Chondrocyte (in vitro differentiated cells): ENCODE measurements at regions not wholly inside any gene's neighbourhood (a gene's known extent, or its start where the extent isn't known, plus 50 kb on each side); places are given as distances from the start of the nearest gene placed in this dataset.

Experiments used
- DNase-seq: peaks from one replicate; pipeline ENCODE4 v3.0.0; 2021; ENCODE audit warnings: mixed read lengths, low spot score
- H3K27ac Mint-ChIP-seq: one replicate; pipeline ENCODE4 v1.8.0; 2021; ENCODE audit warnings: mild to moderate bottlenecking, moderate library complexity, mixed read lengths; ENCODE audit not compliant: unreplicated experiment
- H3K27me3 Mint-ChIP-seq: 2 replicates; pipeline ENCODE4 v1.8.0; 2021; ENCODE audit warnings: low read depth, mixed read lengths
- H3K36me3 Mint-ChIP-seq: 2 replicates; pipeline ENCODE4 v1.8.0; 2021; ENCODE audit warnings: low read depth, mixed read lengths
- H3K4me1 Mint-ChIP-seq: 2 replicates; pipeline ENCODE4 v1.8.0; 2021; ENCODE audit warnings: low read depth, mild to moderate bottlenecking, mixed read lengths
- H3K4me3 Mint-ChIP-seq: one replicate; pipeline ENCODE4 v1.8.0; 2021; ENCODE audit warnings: mild to moderate bottlenecking, moderate library complexity, mixed read lengths; ENCODE audit not compliant: unreplicated experiment
- H3K9me3 Mint-ChIP-seq: 2 replicates; pipeline ENCODE4 v1.8.0; 2021; ENCODE audit warnings: low read depth, mixed read lengths
- TF ChIP-seq, protein P1 (sequence below): fragments of 200-600 bp; sonication (generic); IDR thresholded peaks from 2 replicates; pipeline ENCODE4 v1.5.0; 2021; ENCODE audit warnings: antibody characterized with exemption, mild to moderate bottlenecking, moderate library complexity

DNA sequence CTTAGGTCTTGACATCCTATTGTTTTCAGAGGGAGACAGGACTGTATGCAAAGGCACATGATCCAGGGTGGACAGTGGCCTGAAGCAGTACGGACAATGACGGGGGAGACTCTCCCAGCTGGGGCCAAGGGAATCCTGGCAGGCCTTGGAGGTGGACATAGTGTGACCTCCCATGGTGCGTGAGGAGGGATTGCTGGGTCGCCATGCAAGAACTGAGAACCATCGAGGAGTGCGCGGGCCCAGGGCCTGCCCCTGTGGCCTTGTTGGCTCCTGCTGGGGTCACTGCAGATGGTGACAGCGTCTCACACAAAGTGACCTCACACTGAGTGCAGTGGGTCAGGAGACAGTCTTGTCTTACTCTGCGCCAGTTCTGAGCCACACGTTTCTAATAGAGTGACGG is 192.4 kb downstream of the GADD45G start:
- no peak overlapping the region for H3K4me3 Mint-ChIP-seq
- TF ChIP-seq, protein P1, sequence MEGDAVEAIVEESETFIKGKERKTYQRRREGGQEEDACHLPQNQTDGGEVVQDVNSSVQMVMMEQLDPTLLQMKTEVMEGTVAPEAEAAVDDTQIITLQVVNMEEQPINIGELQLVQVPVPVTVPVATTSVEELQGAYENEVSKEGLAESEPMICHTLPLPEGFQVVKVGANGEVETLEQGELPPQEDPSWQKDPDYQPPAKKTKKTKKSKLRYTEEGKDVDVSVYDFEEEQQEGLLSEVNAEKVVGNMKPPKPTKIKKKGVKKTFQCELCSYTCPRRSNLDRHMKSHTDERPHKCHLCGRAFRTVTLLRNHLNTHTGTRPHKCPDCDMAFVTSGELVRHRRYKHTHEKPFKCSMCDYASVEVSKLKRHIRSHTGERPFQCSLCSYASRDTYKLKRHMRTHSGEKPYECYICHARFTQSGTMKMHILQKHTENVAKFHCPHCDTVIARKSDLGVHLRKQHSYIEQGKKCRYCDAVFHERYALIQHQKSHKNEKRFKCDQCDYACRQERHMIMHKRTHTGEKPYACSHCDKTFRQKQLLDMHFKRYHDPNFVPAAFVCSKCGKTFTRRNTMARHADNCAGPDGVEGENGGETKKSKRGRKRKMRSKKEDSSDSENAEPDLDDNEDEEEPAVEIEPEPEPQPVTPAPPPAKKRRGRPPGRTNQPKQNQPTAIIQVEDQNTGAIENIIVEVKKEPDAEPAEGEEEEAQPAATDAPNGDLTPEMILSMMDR, result no peak
- no peaks in the 10 kb centered on the region for H3K36me3 Mint-ChIP-seq
- H3K27ac Mint-ChIP-seq, result no peak overlapping the region
- no peak for DNase-seq
- no peaks in the 10 kb centered on the region for H3K27me3 Mint-ChIP-seq
- H3K4me1 Mint-ChIP-seq, result peaks cover 13% of the 10 kb centered on the region
- H3K9me3 Mint-ChIP-seq, result no peaks in the 10 kb centered on the region

DNA sequence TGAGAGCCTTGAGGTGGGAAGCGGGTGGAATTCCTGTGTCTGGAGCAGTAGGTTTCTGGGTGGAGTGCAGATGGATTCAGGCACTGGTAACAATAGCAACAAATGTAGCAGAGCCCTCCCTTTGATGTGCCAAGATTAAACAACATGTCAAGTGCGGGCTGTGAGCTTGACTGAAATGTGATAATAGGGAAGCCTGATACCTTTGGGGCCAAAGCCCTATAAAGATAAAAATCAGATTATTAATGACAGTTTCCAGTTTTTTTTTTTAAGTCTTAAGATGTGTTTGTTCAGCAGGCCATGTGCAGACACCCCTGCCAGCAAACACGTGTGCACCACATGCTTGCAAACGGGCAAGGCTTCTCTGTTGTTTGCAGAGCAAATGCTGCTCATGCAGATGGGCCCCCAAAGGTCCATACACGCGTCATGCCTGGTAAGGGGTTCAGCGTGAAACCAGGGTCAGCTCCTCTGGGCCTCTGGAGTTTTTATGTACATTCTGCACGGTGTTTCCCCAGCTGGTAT is 193.2 kb downstream of the GADD45G start:
- no peak for DNase-seq
- Mint-ChIP-seq H3K27me3 (no peaks in the 10 kb centered on the region), H3K27ac (no peak overlapping the region), H3K4me3 (no peak overlapping the region), H3K4me1 (peaks cover 20% of the 10 kb centered on the region), H3K9me3 (no peaks in the 10 kb centered on the region), H3K36me3 (no peaks in the 10 kb centered on the region)
- TF ChIP-seq, protein P1, result no peak

DNA sequence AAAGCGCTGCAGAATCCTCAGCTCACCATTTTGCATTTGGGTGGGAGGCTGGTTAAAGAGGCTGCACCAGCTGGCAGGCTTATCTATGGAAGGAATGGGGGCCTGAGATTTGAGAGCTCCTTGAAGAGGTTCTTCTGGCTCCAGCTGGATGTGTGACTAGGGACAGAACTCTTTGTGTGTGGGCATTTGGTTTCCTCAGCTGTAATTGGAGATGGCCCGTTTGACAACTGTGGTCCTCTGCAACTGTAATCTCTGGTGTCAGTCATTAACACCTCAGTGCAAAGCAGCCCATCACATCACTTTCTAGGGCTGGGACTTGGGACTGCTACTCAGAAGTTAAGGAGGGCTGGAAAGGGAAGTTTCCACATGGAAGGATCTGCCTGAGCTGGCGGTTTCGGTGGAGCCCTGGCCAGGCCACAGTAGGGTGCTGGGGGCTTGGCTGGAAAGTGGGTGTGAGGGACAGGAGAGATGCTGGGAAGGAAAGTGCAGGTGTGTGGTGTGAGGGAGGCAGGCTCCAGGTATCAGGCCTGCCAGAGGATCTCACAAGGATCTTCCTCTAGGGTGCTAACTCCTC is 193.8 kb downstream of the GADD45G start:
- Mint-ChIP-seq H3K27ac (no peak overlapping the region), H3K27me3 (no peaks in the 10 kb centered on the region), H3K4me1 (peaks cover 27% of the 10 kb centered on the region), H3K36me3 (no peaks in the 10 kb centered on the region), H3K9me3 (no peaks in the 10 kb centered on the region), H3K4me3 (no peak overlapping the region)
- DNase-seq, result no peak
- TF ChIP-seq, protein P1, result no peak

DNA sequence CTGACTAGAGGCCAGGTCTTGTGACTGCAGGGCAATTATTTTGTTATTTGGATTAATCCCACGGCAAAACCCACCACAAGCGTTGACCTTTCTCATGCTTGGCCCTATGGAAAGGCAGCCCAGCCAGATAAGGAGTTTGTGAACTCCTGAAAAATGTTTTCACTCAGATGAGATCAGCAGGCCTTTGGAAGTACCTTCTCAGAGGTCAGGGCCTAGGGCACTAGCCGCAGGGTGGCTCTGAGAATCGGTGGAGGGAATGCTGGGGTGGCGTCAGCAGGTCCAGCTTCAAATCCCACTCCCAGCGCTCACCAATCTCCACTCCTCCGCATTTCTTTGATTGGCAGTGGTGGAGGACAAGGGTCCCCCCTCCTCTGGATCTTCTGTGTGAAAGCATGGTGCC is 194.4 kb downstream of the GADD45G start:
- TF ChIP-seq, protein P1, result no peak
- Mint-ChIP-seq H3K9me3 (no peaks in the 10 kb centered on the region), H3K27ac (no peak overlapping the region), H3K4me3 (no peak overlapping the region), H3K36me3 (no peaks in the 10 kb centered on the region), H3K4me1 (peaks cover 29% of the 10 kb centered on the region), H3K27me3 (no peaks in the 10 kb centered on the region)
- DNase-seq, result no peak

DNA sequence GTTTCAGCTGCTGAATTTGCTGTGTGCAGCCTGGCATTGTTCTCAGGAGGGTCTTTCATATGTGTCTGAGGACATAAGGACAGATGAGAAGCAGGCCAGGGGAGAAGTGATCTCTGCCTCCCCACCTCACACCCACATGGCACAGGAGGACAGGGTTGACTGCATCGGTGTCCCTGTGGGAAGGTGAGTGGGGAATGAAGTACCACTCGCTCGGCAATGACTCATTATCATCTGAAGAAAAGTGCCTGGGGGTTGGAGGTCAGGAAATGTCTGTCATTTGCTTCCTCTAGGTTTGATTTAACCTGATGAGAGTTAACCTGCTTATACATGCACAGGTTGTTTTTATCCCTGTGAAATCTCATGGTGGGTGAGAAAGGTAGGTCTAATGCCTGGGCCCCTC is 195.0 kb downstream of the GADD45G start:
- TF ChIP-seq, protein P1, result no peak
- no peak overlapping the region for H3K27ac Mint-ChIP-seq

More for the DNA sequence above, 195.0 kb downstream of the GADD45G start:
- Mint-ChIP-seq H3K4me1 (peaks cover 29% of the 10 kb centered on the region), H3K36me3 (no peaks in the 10 kb centered on the region), H3K9me3 (no peaks in the 10 kb centered on the region), H3K27me3 (no peaks in the 10 kb centered on the region), H3K4me3 (no peak overlapping the region)
- DNase-seq, result no peak
